A549 (cell line): ENCODE measurements at regions not wholly inside any gene's neighbourhood (a gene's known extent, or its start where the extent isn't known, plus 50 kb on each side); places are given as distances from the start of the nearest gene placed in this dataset.

Experiments used
- CTCF ChIP-seq: fragments of >200 bp; sonication (Bioruptor Twin); formaldehyde crosslinking; IDR thresholded peaks from 3 replicates; pipeline ENCODE4 v1.5.1; 2016
- GATA3 ChIP-seq: IDR thresholded peaks from 2 replicates; pipeline ENCODE4 v1.6.1; 2012; ENCODE audit warnings: borderline replicate concordance
- JUN ChIP-seq, 2 experiments: fragments of >200 bp; sonication (Bioruptor Twin); formaldehyde crosslinking; IDR thresholded peaks; 2 replicates in 1 of 2; 3 replicates in 1 of 2; pipeline ENCODE4 v1.6.1; 2016 to 2017
- JUNB ChIP-seq: fragments of >200 bp; sonication (Bioruptor Twin); formaldehyde crosslinking; IDR thresholded peaks from 2 replicates; pipeline ENCODE4 v1.6.1; 2016
- MAZ ChIP-seq: fragments of 150-350 bp; IDR thresholded peaks from 2 replicates; pipeline ENCODE4 v1.6.1; 2014; ENCODE audit warnings: antibody characterized with exemption, low read depth, low read length, borderline replicate concordance
- PHF8 ChIP-seq: fragments of 200-600 bp; sonication (generic); IDR thresholded peaks from 2 replicates; pipeline ENCODE4 v1.6.1; 2016; ENCODE audit warnings: low read depth, mild to moderate bottlenecking, antibody characterized with exemption, moderate library complexity, borderline replicate concordance
- POLR2A ChIP-seq: IDR thresholded peaks from 2 replicates; pipeline ENCODE4 v1.6.1; 2012; ENCODE audit warnings: mild to moderate bottlenecking, low read length
- RAD21 ChIP-seq, 2 experiments: fragments of >200 bp in 1 of 2; sonication (Bioruptor Twin) in 1 of 2; formaldehyde crosslinking in 1 of 2; IDR thresholded peaks in 1 of 2; conservative IDR thresholded peaks in 1 of 2; 2 replicates in 1 of 2; 3 replicates in 1 of 2; pipeline ENCODE4 v1.6.1; 2012 to 2018; ENCODE audit warnings: inconsistent platforms in 1 of 2
- TF ChIP-seq, protein P1 (sequence below): IDR thresholded peaks from 2 replicates; pipeline ENCODE4 v1.6.1; 2012; ENCODE audit warnings: low read depth, borderline replicate concordance

DNA sequence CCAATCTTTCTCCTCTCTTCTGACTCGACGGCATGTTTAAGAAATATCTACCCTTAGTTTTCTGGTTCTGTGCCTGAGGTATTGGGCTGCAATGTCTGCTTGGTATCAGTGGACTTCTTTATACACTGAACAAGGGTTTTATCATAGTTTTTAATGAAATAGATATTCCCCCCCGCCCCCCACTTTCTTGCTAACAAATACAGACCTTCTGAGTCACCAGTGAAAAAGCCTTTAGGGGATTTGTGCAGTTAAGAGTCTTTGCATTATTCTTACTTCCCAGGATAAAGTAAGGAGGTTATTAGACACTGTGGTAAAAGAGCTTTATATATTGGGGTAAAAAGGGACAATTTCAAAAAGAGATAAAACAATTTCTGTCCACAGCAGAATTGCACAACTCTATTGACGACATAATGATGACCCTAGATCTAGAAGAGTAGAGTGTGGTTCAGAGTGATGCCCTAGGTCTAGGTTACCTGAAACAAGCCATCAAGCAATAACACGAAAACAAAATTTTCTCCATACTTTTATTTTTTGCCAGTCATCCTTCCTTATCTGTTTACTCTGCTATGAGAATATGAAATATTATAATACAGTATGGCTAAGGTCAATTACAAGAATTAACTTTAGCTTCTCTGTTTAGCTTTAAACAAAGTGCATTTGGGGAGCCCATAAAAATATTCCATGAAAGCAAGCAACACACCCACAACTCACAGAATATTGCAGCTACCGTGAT is 110.7 kb downstream of the PLK2 start:
- TF ChIP-seq CTCF (no peak), POLR2A (no peak), JUN (IDR thresholded peaks at IDR 0.05) (no peak), PHF8 (no peak), RAD21 (conservative IDR thresholded peaks at IDR 0.05 in 1 of 2, IDR thresholded peaks at IDR 0.05 in 1 of 2) (no peak), MAZ (no peak), JUNB (no peak), GATA3 (no peak)
- TF ChIP-seq, protein P1, sequence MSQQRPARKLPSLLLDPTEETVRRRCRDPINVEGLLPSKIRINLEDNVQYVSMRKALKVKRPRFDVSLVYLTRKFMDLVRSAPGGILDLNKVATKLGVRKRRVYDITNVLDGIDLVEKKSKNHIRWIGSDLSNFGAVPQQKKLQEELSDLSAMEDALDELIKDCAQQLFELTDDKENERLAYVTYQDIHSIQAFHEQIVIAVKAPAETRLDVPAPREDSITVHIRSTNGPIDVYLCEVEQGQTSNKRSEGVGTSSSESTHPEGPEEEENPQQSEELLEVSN = no peak
